Prostate gland (tissue), 2 donors: ENCODE measurements at regions not wholly inside any gene's neighbourhood (a gene's known extent, or its start where the extent isn't known, plus 50 kb on each side); places are given as distances from the start of the nearest gene placed in this dataset.

ENCODE experiments used
- POLR2AphosphoS5 ChIP-seq: sonication (generic); formaldehyde crosslinking; IDR thresholded peaks from one replicate; pipeline ENCODE4 v1.6.1; 2017; ENCODE audit warnings: antibody characterized with exemption
- TF ChIP-seq, protein P1 (sequence below), 4 experiments: fragments of 200-600 bp in 2 of 4; fragments of 450-650 bp in 2 of 4; sonication (generic) in 2 of 4; IDR thresholded peaks; 1 replicate in 3 of 4; 2 replicates in 1 of 4; pipeline ENCODE4 v1.5.1; 2016 to 2019; ENCODE audit warnings: antibody characterized with exemption in 4 of 4, mild to moderate bottlenecking in 2 of 4, moderate library complexity in 2 of 4

DNA sequence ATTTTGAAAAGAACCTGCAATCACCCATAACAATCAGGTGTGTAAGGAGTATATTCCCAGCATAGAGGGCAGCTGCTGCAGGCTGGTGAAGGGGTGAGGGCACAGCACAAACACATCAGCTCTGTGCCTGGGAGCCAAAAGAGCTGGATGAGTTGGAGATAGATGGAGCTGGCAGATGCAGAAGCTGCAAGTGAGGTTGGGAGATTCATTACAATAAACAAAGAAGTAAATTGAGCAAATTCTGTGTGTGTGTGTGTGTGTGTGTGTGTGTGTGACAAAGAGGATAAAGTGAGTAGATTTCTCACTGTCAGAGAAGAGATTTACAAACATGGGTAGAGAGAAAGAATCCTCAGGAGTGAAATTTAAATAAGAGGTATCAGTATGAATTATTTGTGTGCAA is 994.7 kb downstream of the EPHA3 start:
- TF ChIP-seq, protein P1, sequence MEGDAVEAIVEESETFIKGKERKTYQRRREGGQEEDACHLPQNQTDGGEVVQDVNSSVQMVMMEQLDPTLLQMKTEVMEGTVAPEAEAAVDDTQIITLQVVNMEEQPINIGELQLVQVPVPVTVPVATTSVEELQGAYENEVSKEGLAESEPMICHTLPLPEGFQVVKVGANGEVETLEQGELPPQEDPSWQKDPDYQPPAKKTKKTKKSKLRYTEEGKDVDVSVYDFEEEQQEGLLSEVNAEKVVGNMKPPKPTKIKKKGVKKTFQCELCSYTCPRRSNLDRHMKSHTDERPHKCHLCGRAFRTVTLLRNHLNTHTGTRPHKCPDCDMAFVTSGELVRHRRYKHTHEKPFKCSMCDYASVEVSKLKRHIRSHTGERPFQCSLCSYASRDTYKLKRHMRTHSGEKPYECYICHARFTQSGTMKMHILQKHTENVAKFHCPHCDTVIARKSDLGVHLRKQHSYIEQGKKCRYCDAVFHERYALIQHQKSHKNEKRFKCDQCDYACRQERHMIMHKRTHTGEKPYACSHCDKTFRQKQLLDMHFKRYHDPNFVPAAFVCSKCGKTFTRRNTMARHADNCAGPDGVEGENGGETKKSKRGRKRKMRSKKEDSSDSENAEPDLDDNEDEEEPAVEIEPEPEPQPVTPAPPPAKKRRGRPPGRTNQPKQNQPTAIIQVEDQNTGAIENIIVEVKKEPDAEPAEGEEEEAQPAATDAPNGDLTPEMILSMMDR (IDR thresholded peaks at IDR 0.05): no peak
- no peak for TF ChIP-seq POLR2AphosphoS5
